VCaP (cell line): ENCODE measurements at regions not wholly inside any gene's neighbourhood (a gene's known extent, or its start where the extent isn't known, plus 50 kb on each side); places are given as distances from the start of the nearest gene placed in this dataset.
"Not testable (repeated sequence)": the region's sequence is repeated elsewhere in the genome, so short reads cannot be mapped to it uniquely, and the experiment has no call there.

Experiments used
- H3K27ac ChIP-seq: fragments of 450-650 bp; 2 replicates; pipeline ENCODE4 v1.5.1; 2017
- CTCF ChIP-seq: fragments of 450-650 bp; conservative IDR thresholded peaks from 2 replicates; pipeline ENCODE4 v1.5.1; 2017; ENCODE audit warnings: mild to moderate bottlenecking, moderate library complexity

GRCh38 chr6:157727629-157728182 is 95.3 kb upstream of the SNX9 start:
- TF ChIP-seq CTCF = no peak
- no peak overlapping the region for H3K27ac ChIP-seq

GRCh38 chr6:157728183-157728881 is 94.7 kb upstream of the SNX9 start:
- no peak for TF ChIP-seq CTCF
- no peak overlapping the region for H3K27ac ChIP-seq

GRCh38 chr6:157731221-157731620 is 91.8 kb upstream of the SNX9 start:
- TF ChIP-seq CTCF = no peak
- H3K27ac ChIP-seq = no peak overlapping the region

- no peak overlapping the region for H3K27ac ChIP-seq
These were observed 91.0 kb upstream of the SNX9 start for GRCh38 chr6:157732007-157732406.

GRCh38 chr6:157732416-157733161 is 90.5 kb upstream of the SNX9 start:
- TF ChIP-seq CTCF = no peak
- H3K27ac ChIP-seq = no peak overlapping the region

More at GRCh38 chr6:157732007-157732406, 91.0 kb upstream of the SNX9 start:
- no peak for TF ChIP-seq CTCF

GRCh38 chr6:157736555-157736954 is 86.5 kb upstream of the SNX9 start:
- not testable (repeated sequence) for H3K27ac ChIP-seq

- H3K27ac ChIP-seq = no peak overlapping the region
- no peak for TF ChIP-seq CTCF
These were observed 81.6 kb upstream of the SNX9 start for GRCh38 chr6:157741321-157741947.
